ENCODE measurements at regions not wholly inside any gene's neighbourhood (a gene's known extent, or its start where the extent isn't known, plus 50 kb on each side); places are given as distances from the start of the nearest gene placed in this dataset.
"Not testable (repeated sequence)": the region's sequence is repeated elsewhere in the genome, so short reads cannot be mapped to it uniquely, and the experiment has no call there.

DNA sequence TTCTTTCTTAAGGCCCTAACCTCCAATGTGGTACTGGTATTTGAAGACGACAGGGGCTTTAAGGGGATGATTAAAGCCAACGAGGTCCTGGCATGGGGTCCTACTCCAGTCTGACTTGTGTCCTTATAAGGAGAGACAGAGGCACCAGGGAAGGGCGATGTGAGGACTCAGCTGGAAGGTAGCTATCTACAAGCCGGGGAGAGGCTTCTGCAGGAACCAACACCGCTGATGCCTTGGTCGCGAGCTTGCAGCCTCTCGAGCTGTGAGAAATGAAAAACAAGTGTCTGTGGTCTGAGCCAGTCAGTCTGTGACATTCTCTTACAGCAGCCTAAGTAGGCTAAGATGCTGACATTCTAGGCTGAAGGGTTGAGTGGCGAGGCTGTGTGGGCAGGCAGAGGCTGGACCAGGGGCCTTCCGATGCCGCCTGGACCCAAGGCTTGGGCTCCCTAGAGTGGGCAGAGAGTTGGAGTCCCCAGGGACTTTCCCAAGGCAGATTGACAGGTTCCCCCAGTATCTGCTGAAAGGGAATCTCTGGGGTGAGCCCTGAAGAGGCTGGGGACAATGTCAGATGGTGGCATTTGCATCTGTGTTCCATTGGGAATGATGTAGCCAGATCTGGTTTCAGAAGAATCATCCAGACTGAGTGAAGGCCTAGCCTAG is 322.9 kb upstream of the HS6ST1 start:
- no peak for DNase-seq

DNA sequence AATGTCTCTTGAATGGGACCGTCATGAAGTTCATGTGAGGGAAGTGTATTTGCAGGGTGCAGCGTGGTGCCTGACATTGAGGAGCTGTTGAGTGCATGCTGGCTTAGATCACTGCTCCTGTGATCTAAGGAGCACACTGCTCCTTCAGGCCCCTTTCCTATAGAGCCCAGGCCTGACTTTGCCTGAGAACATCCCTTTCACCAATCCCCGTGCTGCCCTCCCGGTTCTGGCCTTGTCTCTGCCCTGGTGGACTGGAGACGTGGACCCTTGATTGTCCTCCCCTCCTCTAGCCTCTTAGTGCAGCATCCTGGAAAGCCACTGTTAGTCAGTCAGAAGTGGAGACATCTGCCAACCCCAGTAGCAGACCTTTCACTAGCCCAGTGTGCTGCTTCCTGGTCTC is 323.6 kb upstream of the HS6ST1 start:
- no peak for DNase-seq

DNA sequence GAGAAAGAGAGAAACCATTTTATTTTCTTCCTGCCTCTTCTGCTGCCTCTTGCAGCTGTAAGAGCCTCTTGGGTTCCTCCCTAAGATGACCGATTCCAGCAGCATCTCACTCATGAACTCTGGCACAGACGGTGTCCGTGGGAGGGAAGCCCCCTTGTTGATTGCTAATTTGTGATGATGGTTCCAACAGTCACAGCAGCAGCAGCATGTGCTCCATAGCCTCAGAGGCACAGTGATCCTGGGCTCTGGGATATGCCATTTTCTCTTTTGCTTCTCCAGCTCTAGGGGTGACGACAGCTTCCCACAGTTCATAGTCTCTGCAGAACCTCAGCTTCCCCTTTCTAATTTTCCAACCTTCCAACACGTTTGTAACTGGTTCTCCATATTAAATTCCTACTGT is 324.2 kb upstream of the HS6ST1 start:
- no peak for DNase-seq

DNA sequence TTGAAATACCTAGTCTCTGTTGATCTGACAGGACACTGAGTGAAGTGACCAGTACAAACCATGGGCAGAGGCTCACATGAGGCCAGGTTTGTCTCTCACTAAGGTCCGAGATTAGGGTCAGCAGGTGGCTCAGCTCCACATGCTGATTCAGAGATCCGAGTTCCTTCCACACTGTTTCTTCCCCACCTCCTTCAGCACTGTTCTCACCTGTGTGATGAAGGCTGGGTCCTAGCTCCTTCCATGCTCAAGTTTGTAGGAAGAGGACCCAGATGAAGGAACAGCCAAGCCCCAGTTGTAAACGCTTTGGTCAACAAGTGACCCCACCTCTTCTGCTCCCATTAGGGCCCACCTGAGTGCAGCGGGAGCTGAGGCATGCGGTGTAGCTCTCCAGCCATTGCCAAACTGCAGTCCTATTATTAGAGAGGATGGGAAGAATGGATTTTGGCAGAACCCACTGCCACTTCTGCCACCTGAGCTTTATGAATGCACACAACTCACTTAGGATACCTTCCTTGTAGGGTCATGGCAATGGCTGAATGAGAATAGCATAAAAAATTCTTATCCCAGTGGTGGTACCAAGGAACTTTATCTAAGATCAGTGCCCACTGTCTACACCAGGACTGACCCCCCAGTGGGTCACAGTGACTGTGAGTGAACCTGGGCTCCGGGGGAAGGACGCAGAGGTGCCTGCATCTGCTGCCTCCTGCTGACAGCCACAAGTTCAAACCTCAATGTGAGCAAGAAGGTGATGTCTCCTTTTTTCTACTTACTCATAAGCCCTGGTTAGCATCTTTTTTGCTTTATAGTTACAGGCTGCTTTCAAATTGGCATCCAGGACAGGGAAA is 324.8 kb upstream of the HS6ST1 start:
- no peak for DNase-seq

DNA sequence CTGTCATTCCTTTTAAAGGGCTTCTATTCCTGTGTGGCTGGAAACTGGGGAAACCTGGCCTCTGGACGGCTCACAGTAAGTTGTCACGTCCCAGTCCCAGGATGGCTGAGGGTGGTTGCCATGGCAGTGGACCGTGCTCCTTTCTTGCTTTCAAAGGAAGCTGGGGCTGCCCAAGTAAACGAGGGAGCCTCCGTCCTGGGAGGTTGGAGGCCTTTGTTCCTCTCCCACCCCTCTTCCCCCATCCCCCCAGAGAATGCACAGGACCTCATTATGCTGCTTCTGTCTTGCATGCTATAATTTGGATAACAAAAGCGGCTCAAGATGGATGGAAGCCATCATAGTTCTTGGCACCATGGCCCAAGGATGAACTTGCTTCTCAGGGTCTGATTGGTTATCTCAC is 325.5 kb upstream of the HS6ST1 start:
- DNase-seq = no peak

DNA sequence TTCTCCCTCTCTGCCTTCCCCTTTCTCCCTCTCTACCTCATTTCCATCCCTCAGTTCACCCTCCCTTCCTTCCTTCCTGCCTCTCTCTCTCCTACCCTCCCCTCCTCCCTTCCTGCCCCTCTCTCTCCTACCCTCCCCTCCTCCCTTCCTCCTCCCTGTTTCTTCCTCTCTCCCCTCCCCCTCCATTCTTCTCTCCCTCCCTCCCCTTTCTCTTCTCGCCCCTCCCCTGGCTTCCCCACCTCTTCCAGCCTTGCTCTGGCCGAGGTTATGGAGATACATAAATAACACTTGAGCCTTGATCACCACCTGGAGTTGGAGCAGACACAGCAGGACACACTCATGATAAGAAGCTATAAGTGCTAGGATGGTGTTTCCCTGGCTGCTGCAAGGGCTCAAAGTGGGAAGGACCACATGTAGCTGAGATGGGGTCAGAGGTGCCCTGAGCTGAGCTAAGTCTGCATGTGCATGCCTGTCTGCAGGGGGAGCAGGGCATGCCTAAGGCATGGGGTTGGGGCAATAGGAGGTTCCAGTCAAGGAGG is 326.1 kb upstream of the HS6ST1 start:
- no peak for DNase-seq

DNA sequence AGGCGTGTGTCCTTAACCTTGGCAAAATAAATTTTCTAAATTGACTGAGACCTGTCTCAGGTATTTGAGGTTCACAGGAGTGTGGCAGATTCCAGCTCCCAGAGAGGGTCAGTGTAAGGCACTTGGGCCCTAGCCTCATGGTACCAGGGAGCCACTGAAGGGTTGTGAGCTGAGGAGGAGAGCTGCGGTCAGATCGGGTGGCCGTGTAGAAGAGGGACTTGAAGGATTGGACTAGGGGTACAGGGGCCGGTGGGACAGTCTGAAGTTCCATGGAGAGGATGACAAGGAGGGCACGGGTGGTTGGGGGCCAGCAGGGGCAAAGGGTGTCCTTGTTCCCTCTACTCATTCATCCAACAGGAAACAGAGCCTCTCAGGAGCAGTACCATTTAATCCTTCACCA is 327.0 kb upstream of the HS6ST1 start:
- DNase-seq = no peak

DNA sequence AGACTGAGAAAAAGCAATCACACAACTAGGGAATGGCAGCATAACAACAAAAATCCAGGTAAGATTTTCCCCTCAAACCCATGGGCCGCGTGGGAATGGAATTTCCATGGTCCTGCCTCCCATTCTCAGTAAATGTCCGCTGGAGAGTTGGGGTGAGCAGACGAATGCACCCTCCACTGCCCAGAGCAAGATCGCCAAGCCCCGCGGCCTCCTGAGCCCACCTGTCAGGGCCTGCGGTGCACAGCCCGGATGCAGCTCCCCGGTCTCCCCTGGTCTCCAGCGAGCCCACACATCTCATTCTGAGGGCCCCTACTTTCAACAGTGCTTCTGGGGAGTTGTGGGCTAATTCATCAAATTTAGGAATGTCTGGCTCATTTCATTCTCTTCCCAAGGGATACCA is 327.4 kb upstream of the HS6ST1 start:
- no peak for DNase-seq

DNA sequence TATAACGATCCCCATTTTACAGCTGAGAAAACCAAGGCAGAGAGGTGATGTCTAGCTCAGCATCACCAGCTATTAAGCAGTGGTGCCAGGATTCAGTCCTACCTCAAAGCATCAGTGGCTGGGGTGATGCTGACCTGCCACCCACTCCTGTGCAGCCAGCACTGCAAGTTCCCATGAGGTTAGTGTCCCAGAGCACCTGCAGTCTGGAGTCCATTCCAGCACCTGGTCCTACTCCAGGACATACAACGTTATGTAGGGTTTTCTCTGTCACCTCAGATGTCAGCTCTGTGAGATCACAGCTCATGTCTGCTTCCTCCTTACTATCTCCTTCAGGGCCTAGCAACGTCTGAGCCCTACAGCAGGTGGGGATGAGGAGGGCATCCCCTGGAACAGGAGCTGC is 328.0 kb upstream of the HS6ST1 start:
- no peak for DNase-seq

DNA sequence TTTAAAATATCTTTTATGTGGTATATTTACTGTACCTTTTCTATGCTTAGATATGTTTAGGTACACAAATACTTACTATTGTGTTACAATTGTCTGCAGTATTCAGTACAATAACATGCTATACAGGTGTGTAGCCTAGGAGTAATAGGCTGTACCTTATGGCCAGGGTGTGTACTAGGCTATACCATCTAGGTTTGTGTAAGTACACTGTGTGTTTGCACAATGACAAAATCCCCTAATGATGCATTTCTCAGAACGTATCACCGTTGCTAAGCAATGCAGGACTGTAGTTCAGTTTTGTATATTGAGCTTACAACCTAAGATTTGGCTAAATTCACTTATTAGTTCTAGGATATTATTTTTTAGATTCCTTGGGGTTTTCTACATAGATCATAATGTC is 332.3 kb upstream of the HS6ST1 start:
- DNase-seq = no peak

DNA sequence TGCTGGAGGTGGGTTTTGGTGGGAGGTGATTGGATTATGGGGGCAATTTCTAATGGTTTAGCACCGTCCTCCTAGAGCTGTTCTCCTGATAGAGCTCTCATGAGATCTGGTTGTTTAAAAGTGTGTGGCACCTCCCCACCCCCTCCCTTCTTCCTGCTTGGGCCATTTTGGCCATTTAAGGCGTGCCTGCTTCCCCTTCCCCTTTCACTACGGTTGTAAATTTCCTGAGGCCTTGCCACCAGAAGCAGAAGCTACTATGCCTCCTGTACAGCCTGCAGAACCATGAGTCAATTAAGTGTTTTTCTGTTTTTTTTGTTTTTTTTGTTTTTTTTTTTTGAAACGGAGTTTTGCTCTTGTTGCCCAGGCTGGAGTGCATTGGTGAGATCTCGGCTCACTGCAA is 335.7 kb upstream of the HS6ST1 start:
- no peak for DNase-seq

DNA sequence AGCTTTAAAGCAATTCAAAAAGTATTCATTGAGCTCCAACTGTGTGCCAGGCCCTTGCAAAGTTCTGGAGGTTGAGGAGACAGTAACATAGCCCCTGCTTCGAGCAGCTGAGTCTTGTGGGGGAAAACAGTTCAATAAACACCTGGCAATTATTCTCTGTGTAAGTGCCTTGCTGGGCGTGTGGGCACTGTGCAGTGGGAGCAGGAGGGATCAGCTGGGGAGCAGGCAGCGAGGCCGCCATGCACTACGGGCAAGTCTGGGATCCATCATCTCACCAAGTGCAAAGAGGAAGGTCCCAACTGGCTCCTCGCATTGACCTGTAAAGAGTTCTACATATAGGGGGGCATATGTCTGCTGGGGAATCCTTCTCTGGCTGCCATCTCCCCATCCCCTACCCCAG is 342.2 kb upstream of the HS6ST1 start:
- DNase-seq = no peak

DNA sequence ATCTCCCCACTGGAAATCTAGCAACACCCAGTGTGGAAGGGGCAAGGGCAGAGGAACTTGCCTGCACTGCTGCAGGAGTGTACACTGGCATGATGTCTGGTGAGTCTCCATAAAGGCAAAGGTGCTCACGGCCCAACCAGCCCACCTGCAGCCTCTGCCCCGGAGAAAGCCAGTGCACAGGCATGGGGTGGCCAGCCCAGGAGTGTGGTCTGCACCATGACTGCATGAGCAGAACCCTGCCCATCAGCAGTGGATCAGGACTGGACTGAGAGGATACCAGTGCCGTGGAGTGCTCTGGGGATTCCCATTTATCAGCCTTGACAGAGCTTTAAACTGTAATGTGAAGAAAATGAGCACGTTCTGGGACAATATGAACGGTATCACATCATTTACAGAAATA is 342.6 kb upstream of the HS6ST1 start:
- no peak for DNase-seq

DNA sequence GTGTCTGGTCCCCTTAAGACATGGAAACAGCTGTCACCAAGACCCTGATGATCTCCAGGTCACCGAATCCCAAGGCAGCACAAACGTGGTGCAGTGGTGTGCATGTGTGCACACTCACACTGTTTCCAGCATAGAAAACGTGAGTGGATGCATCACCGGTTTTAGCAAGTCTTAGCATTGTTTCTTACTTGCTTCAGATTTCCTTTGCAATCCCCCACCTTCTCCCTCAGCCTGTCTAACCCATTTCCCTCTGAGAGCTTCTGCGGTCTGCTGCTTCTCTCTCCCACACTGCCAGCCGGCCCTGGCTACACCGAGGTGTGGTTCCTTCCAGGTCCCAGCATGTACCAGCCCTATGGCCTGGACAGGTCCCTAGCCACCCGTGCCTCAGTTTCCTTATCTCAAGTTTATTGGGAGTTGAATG is 343.4 kb upstream of the HS6ST1 start:
- no peak for DNase-seq

DNA sequence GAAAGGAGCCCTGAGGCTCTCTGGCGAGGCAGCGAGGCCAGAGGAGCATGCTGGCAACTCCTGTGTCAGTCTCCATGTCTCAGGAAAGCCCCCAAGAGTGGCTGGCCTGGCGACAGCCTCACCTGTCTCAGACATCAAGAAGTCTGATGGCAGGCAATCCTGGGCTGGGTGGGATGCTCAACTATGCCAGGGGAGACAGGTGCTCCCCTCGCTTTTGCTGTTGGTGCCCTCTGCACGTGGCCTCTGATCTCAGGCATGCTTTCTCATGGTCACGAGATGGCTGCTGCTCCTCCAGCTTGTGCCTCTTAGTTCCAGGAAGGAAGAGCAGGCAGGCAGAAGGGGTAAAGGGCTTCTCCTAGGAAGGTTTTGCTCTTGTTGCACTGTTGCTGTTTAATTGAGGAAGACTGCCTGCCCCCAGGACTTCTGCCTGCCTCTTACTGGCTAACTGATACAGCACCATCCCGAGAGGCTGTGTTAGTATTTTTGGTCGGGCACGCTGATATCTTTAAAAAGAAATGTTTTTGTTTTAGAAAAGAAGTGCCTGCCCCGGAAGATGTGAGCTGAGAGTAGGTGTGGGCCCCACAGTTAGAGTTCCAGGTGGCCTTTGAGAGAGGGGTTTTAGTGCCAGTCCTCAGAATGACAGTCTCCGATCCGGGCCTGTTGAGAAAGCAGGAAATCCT is 344.8 kb upstream of the HS6ST1 start:
- no peak for DNase-seq

DNA sequence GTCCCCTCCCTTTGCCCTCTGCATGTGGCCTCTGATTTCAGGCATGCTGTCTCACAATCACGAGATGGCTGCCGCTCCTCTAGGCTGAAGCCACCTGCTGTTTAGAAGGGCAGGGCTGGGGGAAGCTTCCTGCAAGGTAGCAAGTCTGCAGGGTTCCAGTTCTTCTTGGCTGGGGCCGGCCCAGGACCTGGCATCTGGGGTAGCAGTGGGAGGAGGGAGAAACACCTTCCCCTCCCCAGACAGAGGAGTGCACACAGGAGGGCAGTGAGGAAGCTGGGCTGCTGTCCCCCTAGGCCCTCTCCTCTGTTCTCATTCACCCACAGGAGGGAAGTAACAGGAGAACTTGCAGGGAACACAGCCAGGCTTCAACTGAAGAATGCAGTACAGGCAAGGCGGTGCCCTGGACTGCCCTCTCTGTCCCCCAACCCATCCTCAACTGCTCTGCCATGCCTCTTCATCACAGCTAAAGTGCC is 345.9 kb upstream of the HS6ST1 start:
- DNase-seq = no peak

DNA sequence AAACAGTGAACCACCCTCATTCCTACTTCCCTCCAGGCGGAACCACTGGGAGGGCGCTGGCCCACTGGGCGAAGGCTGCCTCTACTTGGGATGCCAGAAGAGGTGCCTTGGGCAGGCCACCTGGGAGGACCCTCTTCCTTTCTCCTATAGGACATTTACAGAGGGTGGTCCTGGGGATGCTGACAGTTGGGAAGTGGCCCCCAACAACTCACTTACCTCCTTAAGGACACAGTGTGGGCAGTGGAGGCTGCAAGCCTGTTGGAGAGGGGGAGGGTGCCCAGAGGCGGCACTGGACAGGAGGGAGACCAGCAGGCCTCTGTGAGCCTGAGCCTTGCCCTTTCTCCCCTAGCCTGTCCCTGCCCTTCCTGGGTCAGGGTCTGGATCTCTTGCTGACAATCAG is 346.4 kb upstream of the HS6ST1 start:
- DNase-seq = no peak

DNA sequence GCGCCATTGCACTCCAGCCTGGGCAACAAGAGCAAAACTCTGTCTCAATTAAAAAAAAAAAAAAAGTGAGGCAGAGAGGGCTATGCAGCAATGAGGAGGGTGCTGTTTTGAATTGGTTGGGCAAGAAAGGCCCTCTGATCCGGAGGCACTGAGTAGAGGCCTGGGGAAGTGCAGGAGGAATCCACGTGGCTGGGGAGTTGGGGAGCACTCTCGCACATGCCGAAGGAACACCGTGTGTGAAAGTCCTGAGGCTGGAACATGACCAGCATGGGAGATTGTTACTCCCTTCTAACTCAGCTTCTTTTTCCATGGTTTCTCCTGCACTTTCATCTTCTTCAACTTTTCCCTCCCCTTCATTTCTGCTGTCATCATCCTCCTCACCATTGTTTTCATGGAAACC is 347.9 kb upstream of the HS6ST1 start:
- DNase-seq = no peak

DNA sequence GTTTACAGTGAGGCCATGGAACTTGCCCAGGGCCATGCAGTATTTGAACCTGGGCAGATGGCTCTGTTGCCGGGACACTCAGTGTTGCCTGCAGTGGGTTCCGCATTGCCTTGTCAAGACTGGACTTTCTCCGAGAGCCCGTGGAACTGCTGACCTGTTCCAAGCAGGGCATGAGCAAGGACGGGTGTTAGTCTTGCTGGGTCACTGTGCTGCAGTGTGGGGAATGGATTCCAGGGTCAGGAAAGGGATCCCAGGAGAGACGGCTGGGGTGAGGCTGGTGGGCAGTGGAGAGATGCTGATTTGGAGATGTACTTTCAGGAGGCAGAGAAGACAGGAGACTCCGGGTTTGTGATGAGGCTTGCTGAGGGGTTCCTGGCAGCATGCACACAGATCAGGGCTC is 348.7 kb upstream of the HS6ST1 start:
- no peak for DNase-seq

DNA sequence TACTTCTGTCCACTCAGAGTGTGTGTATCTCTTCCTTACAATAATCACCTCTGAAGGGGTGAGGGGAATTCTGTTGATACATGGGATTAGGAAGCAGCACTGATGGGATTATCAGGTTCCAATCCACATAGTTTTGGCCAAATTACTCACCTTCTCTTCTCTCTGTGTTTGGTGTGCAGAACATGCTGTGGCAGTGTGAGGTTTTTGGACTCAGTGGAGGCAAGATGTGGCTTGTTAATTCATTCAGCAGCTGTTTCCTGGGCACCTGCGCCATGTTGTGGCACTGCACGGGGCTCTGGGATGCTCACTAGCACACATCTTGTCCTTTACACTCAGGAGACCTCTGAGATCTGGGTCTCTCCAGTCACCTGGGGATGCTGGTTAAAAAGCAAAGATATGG is 350.3 kb upstream of the HS6ST1 start:
- no peak for DNase-seq

DNA sequence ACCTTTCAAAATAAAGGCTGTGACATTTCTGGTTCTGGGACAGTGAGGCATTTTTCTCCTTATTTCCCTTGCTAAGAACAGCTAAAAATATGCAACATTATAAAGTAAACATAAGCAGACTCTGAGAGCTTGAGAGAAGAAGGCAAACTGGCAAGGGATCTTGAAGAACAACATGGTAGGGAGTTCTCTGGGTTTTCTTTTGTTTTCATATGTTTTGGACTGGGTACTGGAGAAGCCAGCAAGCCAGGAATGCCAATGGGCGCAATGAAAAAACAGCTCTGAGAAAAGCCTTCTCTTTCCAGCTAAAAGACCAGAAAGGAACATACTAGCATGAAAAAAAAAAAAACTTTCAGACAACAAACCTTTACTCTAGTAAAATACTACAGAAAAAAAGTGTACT is 351.4 kb upstream of the HS6ST1 start:
- DNase-seq = no peak

DNA sequence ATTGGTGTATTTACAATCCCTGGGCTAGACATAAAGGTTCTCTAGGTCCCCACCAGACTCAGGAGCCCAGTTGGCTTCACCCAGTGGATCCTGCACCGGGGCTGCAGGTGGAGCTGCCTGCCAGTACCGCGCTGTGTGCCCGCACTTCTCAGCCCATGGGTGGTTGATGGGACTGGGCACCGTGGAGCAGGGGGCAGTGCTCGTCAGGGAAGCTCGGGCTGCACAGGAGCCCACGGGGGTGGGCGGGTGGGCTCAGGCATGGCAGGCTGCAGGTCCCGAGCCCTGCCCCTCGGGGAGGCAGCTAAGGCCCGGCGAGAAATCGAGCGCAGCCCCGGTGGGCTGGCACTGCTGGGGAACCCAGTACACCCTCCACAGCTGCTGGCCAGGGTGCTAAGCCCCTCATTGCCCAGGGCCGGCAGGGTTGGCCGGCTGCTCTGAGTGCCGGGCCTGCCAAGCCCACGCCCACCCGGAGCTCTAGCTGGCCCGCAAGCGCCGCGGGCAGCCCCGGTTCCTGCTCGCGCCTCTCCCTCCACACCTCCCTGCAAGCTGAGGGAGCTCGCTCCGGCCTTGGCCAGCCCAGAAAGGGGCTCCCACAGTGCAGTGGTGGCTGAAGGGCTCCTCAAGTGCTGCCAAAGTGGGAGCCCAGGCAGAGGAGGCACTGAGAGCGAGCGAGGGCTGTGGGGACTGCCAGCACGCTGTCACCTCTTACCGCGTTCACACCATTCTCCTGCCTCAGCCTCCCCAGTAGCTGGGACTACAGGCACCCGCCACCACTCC is 353.5 kb upstream of the HS6ST1 start:
- DNase-seq = not testable (repeated sequence)

DNA sequence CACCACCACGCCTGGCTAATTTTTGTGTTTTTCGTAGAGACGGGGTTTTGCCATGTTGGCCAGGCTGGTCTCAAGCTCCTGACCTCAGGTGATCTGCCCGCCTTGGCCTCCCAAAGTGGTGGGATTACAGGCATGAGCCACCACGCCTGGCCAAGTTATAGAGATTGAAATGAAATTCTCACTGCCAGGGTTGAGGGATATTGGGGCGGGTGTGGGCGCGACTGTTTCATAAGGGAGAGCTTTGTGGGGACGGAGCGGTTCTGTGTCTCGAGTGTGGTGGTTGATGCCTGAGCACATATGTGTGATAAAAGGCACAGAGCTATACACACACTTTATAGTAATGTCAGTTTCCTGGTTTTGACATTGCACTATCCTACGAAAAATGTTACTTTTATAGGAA is 361.0 kb upstream of the HS6ST1 start:
- DNase-seq = not testable (repeated sequence)

All from GOT3 (cell line).